HAP-1 (cell line): ENCODE measurements at regions not wholly inside any gene's neighbourhood (a gene's known extent, or its start where the extent isn't known, plus 50 kb on each side); places are given as distances from the start of the nearest gene placed in this dataset.

Source experiments
- DNase-seq, 2 experiments: peaks; one replicate each; pipeline ENCODE4 v3.0.0-alpha.2; 2016 to 2020; ENCODE audit warnings: low spot score in 2 of 2
- H3K27me3 ChIP-seq: fragments of 250-450 bp; sonication (Bioruptor Pico); 2 replicates; pipeline ENCODE4 v1.5.1; 2020; ENCODE audit warnings: low read depth, mild to moderate bottlenecking, moderate library complexity
- H3K36me3 ChIP-seq: fragments of 250-450 bp; sonication (Bioruptor Pico); replicated peaks from 2 replicates; pipeline ENCODE4 v1.5.1; 2020; ENCODE audit warnings: mild to moderate bottlenecking
- H3K4me1 ChIP-seq: fragments of 250-450 bp; sonication (Bioruptor Pico); 2 replicates; pipeline ENCODE4 v1.5.1; 2020; ENCODE audit warnings: mild to moderate bottlenecking
- H3K4me3 ChIP-seq: fragments of 250-450 bp; sonication (Bioruptor Pico); 2 replicates; pipeline ENCODE4 v1.5.1; 2020; ENCODE audit warnings: mild to moderate bottlenecking, moderate library complexity
- H3K9me3 ChIP-seq: fragments of 250-450 bp; sonication (Bioruptor Pico); 2 replicates; pipeline ENCODE4 v1.5.1; 2020; ENCODE audit warnings: mild to moderate bottlenecking, moderate library complexity
- in situ Hi-C: fragments of 300-500 bp; cut with MboI; formaldehyde crosslinking; loops from 3 replicates; pipeline ENCODE4 v1.14.3; 2020; ENCODE audit warnings: low sequenced_read_pairs, inconsistent platforms, mixed read lengths

- in situ Hi-C loops = no loop called here
- Histone ChIP-seq H3K36me3 (no peaks in the 10 kb centered on the region), H3K9me3 (no peaks in the 10 kb centered on the region), H3K4me3 (no peak overlapping the region), H3K4me1 (peaks cover 36% of the 10 kb centered on the region), H3K27me3 (no peaks in the 10 kb centered on the region)
- peak in 1 of 2 experiments; percentile 31 for DNase-seq
These were observed 177.8 kb downstream of the SIPA1L2 start for GRCh38 chr1:232452117-232452516.

- no peak for DNase-seq
- no peaks in the 10 kb centered on the region for H3K9me3 ChIP-seq
- no peaks in the 10 kb centered on the region for H3K36me3 ChIP-seq
- no peak overlapping the region for H3K4me3 ChIP-seq
- H3K27me3 ChIP-seq = no peaks in the 10 kb centered on the region
- peaks cover 32% of the 10 kb centered on the region for H3K4me1 ChIP-seq
- in situ Hi-C loops = no loop called here
These were observed 178.4 kb downstream of the SIPA1L2 start for GRCh38 chr1:232451506-232451905.

GRCh38 chr1:232450615-232451014 is 179.3 kb downstream of the SIPA1L2 start:
- Histone ChIP-seq H3K27me3 (no peaks in the 10 kb centered on the region), H3K4me1 (peaks cover 27% of the 10 kb centered on the region), H3K4me3 (no peak overlapping the region), H3K9me3 (no peaks in the 10 kb centered on the region), H3K36me3 (no peaks in the 10 kb centered on the region)
- DNase-seq = no peak
- in situ Hi-C loops = no loop called here

- no peaks in the 10 kb centered on the region for H3K9me3 ChIP-seq
- no peak for DNase-seq
- H3K36me3 ChIP-seq = no peaks in the 10 kb centered on the region
- no peak overlapping the region for H3K4me3 ChIP-seq
- no peaks in the 10 kb centered on the region for H3K27me3 ChIP-seq
- in situ Hi-C loops = no loop called here
- peaks cover 8% of the 10 kb centered on the region for H3K4me1 ChIP-seq
These were observed 182.8 kb downstream of the SIPA1L2 start for GRCh38 chr1:232447125-232447524.

GRCh38 chr1:232445361-232446106 is 184.4 kb downstream of the SIPA1L2 start:
- no peaks in the 10 kb centered on the region for H3K9me3 ChIP-seq
- no peak for DNase-seq
- no peak overlapping the region for H3K4me3 ChIP-seq
- no peaks in the 10 kb centered on the region; the same call in 1 of the 2 replicates for H3K36me3 ChIP-seq
- peaks cover 4% of the 10 kb centered on the region; the same call in 1 of the 2 replicates for H3K4me1 ChIP-seq
- no peaks in the 10 kb centered on the region for H3K27me3 ChIP-seq
- in situ Hi-C loops = no loop called here

GRCh38 chr1:232443372-232443771 is 186.6 kb downstream of the SIPA1L2 start:
- Histone ChIP-seq H3K4me3 (no peak overlapping the region), H3K36me3 (peaks cover 1% of the 10 kb centered on the region; the same call in 1 of the 2 replicates), H3K9me3 (no peaks in the 10 kb centered on the region), H3K4me1 (no peaks in the 10 kb centered on the region), H3K27me3 (no peaks in the 10 kb centered on the region)
- in situ Hi-C loops = no loop called here
- DNase-seq = no peak

- Histone ChIP-seq H3K9me3 (no peaks in the 10 kb centered on the region), H3K4me1 (no peaks in the 10 kb centered on the region), H3K27me3 (no peaks in the 10 kb centered on the region), H3K36me3 (peaks cover 2% of the 10 kb centered on the region; the same call in 1 of the 2 replicates), H3K4me3 (no peak overlapping the region)
- in situ Hi-C loops = no loop called here
- no peak for DNase-seq
These were observed 188.9 kb downstream of the SIPA1L2 start for GRCh38 chr1:232441036-232441411.

- no peak overlapping the region for H3K4me3 ChIP-seq
- no peaks in the 10 kb centered on the region for H3K27me3 ChIP-seq
- H3K4me1 ChIP-seq = no peaks in the 10 kb centered on the region
- H3K36me3 ChIP-seq = peaks cover 2% of the 10 kb centered on the region; the same call in 1 of the 2 replicates
- no peaks in the 10 kb centered on the region for H3K9me3 ChIP-seq
- in situ Hi-C loops = no loop called here
- DNase-seq = no peak
These were observed 189.5 kb downstream of the SIPA1L2 start for GRCh38 chr1:232440325-232441035.

GRCh38 chr1:232439011-232439410 is 190.9 kb downstream of the SIPA1L2 start:
- Histone ChIP-seq H3K4me1 (no peaks in the 10 kb centered on the region), H3K4me3 (no peak overlapping the region), H3K27me3 (no peaks in the 10 kb centered on the region), H3K9me3 (no peaks in the 10 kb centered on the region), H3K36me3 (peaks cover 2% of the 10 kb centered on the region; the same call in 1 of the 2 replicates)
- in situ Hi-C loops = no loop called here
- DNase-seq = no peak

- Histone ChIP-seq H3K27me3 (no peaks in the 10 kb centered on the region), H3K9me3 (no peaks in the 10 kb centered on the region), H3K4me3 (no peak overlapping the region), H3K4me1 (no peaks in the 10 kb centered on the region), H3K36me3 (peaks cover 2% of the 10 kb centered on the region; the same call in 1 of the 2 replicates)
- no peak for DNase-seq
- in situ Hi-C loops = no loop called here
These were observed 191.5 kb downstream of the SIPA1L2 start for GRCh38 chr1:232438476-232438875.

- Histone ChIP-seq H3K4me1 (no peaks in the 10 kb centered on the region), H3K4me3 (no peak overlapping the region), H3K9me3 (no peaks in the 10 kb centered on the region), H3K36me3 (peaks cover 2% of the 10 kb centered on the region; the same call in 1 of the 2 replicates), H3K27me3 (no peaks in the 10 kb centered on the region)
- no peak for DNase-seq
- in situ Hi-C loops = no loop called here
These were observed 192.4 kb downstream of the SIPA1L2 start for GRCh38 chr1:232437510-232437909.

GRCh38 chr1:232435729-232436128 is 194.2 kb downstream of the SIPA1L2 start:
- Histone ChIP-seq H3K4me1 (no peaks in the 10 kb centered on the region), H3K4me3 (no peak overlapping the region), H3K27me3 (no peaks in the 10 kb centered on the region), H3K9me3 (no peaks in the 10 kb centered on the region), H3K36me3 (peaks cover 2% of the 10 kb centered on the region; the same call in 1 of the 2 replicates)
- no peak for DNase-seq
- in situ Hi-C loops = no loop called here

GRCh38 chr1:232432313-232432712 is 197.6 kb downstream of the SIPA1L2 start:
- H3K9me3 ChIP-seq = no peaks in the 10 kb centered on the region
- DNase-seq = peak in 1 of 2 experiments; percentile 52
- no peaks in the 10 kb centered on the region for H3K36me3 ChIP-seq
- H3K4me1 ChIP-seq = peaks cover 16% of the 10 kb centered on the region
- no peak overlapping the region for H3K4me3 ChIP-seq
- H3K27me3 ChIP-seq = no peaks in the 10 kb centered on the region
- in situ Hi-C loops = no loop called here

- no peak overlapping the region for H3K4me3 ChIP-seq
- peaks cover 22% of the 10 kb centered on the region for H3K4me1 ChIP-seq
- H3K27me3 ChIP-seq = no peaks in the 10 kb centered on the region
- no peak for DNase-seq
- no peaks in the 10 kb centered on the region for H3K9me3 ChIP-seq
- H3K36me3 ChIP-seq = no peaks in the 10 kb centered on the region
- in situ Hi-C loops = no loop called here
These were observed 198.2 kb downstream of the SIPA1L2 start for GRCh38 chr1:232431748-232432147.
